Esophagus muscularis mucosa (tissue), 4 donors: ENCODE measurements at regions not wholly inside any gene's neighbourhood (a gene's known extent, or its start where the extent isn't known, plus 50 kb on each side); places are given as distances from the start of the nearest gene placed in this dataset.
A peak's percentile ranks its signal among the peaks of the same experiment; 100 is the strongest.

Experiments used
- DNase-seq: peaks from one replicate; pipeline ENCODE4 v3.0.0-alpha.2; 2017; ENCODE audit errors: extremely low spot score
- H3K27ac ChIP-seq, 4 donors: fragments of 200-600 bp; sonication (generic); replicated peaks in 1 of 4; 1 replicate in 3 of 4; 2 replicates in 1 of 4; pipeline ENCODE4 v1.5.1; 2016 to 2019; ENCODE audit warnings: mild to moderate bottlenecking in 1 of 4
- H3K27me3 ChIP-seq, 4 donors: fragments of 200-600 bp; sonication (generic); one replicate each; pipeline versions ENCODE4 v1.5.1 to v1.6.0; 2016 to 2019
- H3K36me3 ChIP-seq, 4 donors: fragments of 200-600 bp; sonication (generic); one replicate each; pipeline ENCODE4 v1.5.1; 2016 to 2019
- H3K4me1 ChIP-seq, 4 donors: fragments of 200-600 bp; sonication (generic); one replicate each; pipeline ENCODE4 v1.5.1; 2016 to 2019
- H3K4me3 ChIP-seq, 4 donors: fragments of 200-600 bp; sonication (generic); 1 replicate in 2 of 4; 2 replicates in 2 of 4; pipeline ENCODE4 v1.5.1; 2016 to 2019; ENCODE audit warnings: mild to moderate bottlenecking in 4 of 4, moderate library complexity in 1 of 4
- H3K9me3 ChIP-seq, 4 donors: fragments of 200-600 bp; sonication (generic); 1 replicate in 3 of 4; 2 replicates in 1 of 4; pipeline ENCODE4 v1.5.1; 2016 to 2019
- CTCF ChIP-seq, 3 experiments: fragments of 200-600 bp in 2 of 3; fragments of 450-650 bp in 1 of 3; sonication (generic) in 2 of 3; IDR thresholded peaks; one replicate each; pipeline ENCODE4 v1.5.1; 2017 to 2019; ENCODE audit warnings: antibody characterized with exemption in 3 of 3, mild to moderate bottlenecking in 2 of 3, moderate library complexity in 1 of 3
- EP300 ChIP-seq: sonication (generic); formaldehyde crosslinking; IDR thresholded peaks from one replicate; pipeline ENCODE4 v1.6.1; 2017; ENCODE audit warnings: antibody characterized with exemption
- POLR2A ChIP-seq: fragments of 450-650 bp; IDR thresholded peaks from one replicate; pipeline ENCODE4 v1.6.1; 2017; ENCODE audit warnings: antibody characterized with exemption, moderate library complexity, mild to moderate bottlenecking, low read depth
- POLR2AphosphoS5 ChIP-seq, 2 donors: sonication (generic); formaldehyde crosslinking; IDR thresholded peaks; one replicate each; pipeline ENCODE4 v1.6.1; 2017; ENCODE audit warnings: antibody characterized with exemption in 2 of 2
- WGBS: methylation state at CpG from one replicate; pipeline ENCODE4 v1.1.5; 2018; 5-methylcytosine and 5-hydroxymethylcytosine counted together
- intact Hi-C: fragments of 100-400 bp; cut with DNase I; formaldehyde crosslinking; loops from one replicate; pipeline ENCODE4 v1.15.1; 2023

- Histone ChIP-seq H3K27ac (no peak overlapping the region), H3K4me3 (no peak overlapping the region), H3K9me3 (no peaks in the 10 kb centered on the region), H3K4me1 (no peaks in the 10 kb centered on the region), H3K27me3 (peaks cover 0 to 15% (median 0%) of the 10 kb centered on the region in 4 donors), H3K36me3 (no peaks in the 10 kb centered on the region)
- 86% methylated on average over 2 of the region's 2 CpGs for WGBS
- DNase-seq: peak; percentile 85
- no peak for TF ChIP-seq CTCF (IDR thresholded peaks at IDR 0.05)
- no peak for TF ChIP-seq POLR2AphosphoS5 (IDR thresholded peaks at IDR 0.05)
- no peak for TF ChIP-seq POLR2A
- TF ChIP-seq EP300: no peak
- intact Hi-C loops: no loop called here
Measured at GRCh38 chr5:10903786-10904560, 142.9 kb upstream of the DAP start.

GRCh38 chr5:10902145-10902544 lies 141.1 kb upstream of the DAP start:
- 54% methylated on average over 2 of the region's 2 CpGs for WGBS
- Histone ChIP-seq H3K27ac (no peak overlapping the region), H3K9me3 (no peaks in the 10 kb centered on the region), H3K27me3 (peaks cover 0 to 15% (median 0%) of the 10 kb centered on the region in 4 donors), H3K4me1 (no peaks in the 10 kb centered on the region), H3K4me3 (no peak overlapping the region), H3K36me3 (no peaks in the 10 kb centered on the region)
- intact Hi-C loops: no loop called here
- DNase-seq: no peak
- no peak for TF ChIP-seq POLR2A
- TF ChIP-seq CTCF (IDR thresholded peaks at IDR 0.05): no peak
- no peak for TF ChIP-seq POLR2AphosphoS5 (IDR thresholded peaks at IDR 0.05)
- TF ChIP-seq EP300: no peak

- Histone ChIP-seq H3K27me3 (peaks cover 0 to 2% (median 0%) of the 10 kb centered on the region in 4 donors), H3K4me1 (no peaks in the 10 kb centered on the region), H3K9me3 (no peaks in the 10 kb centered on the region), H3K27ac (no peak overlapping the region), H3K36me3 (no peaks in the 10 kb centered on the region), H3K4me3 (no peak overlapping the region)
- no peak for DNase-seq
- WGBS: 70% methylated on average over 4 of the region's 4 CpGs
- intact Hi-C loops: no loop called here
- no peak for TF ChIP-seq EP300
- TF ChIP-seq POLR2AphosphoS5 (IDR thresholded peaks at IDR 0.05): no peak
- TF ChIP-seq CTCF (IDR thresholded peaks at IDR 0.05): no peak
- no peak for TF ChIP-seq POLR2A
Measured at GRCh38 chr5:10898514-10898913, 137.5 kb upstream of the DAP start.

- peaks cover 0 to 2% (median 0%) of the 10 kb centered on the region in 4 donors for H3K9me3 ChIP-seq
- no peak overlapping the region for H3K27ac ChIP-seq
- no peak overlapping the region for H3K4me3 ChIP-seq
- no peak for TF ChIP-seq POLR2A
- TF ChIP-seq POLR2AphosphoS5 (IDR thresholded peaks at IDR 0.05): no peak
- TF ChIP-seq EP300: no peak
- TF ChIP-seq CTCF (IDR thresholded peaks at IDR 0.05): no peak
- 43% methylated on average over 1 of the region's 1 CpG for WGBS
- no peaks in the 10 kb centered on the region for H3K4me1 ChIP-seq
- no peak for DNase-seq
- intact Hi-C loops: no loop called here
- H3K27me3 ChIP-seq: no peaks in the 10 kb centered on the region
- H3K36me3 ChIP-seq: no peaks in the 10 kb centered on the region
Measured at GRCh38 chr5:10896016-10896415, 135.0 kb upstream of the DAP start.
